ENCODE measurements at regions not wholly inside any gene's neighbourhood (a gene's known extent, or its start where the extent isn't known, plus 50 kb on each side); places are given as distances from the start of the nearest gene placed in this dataset.

DNA sequence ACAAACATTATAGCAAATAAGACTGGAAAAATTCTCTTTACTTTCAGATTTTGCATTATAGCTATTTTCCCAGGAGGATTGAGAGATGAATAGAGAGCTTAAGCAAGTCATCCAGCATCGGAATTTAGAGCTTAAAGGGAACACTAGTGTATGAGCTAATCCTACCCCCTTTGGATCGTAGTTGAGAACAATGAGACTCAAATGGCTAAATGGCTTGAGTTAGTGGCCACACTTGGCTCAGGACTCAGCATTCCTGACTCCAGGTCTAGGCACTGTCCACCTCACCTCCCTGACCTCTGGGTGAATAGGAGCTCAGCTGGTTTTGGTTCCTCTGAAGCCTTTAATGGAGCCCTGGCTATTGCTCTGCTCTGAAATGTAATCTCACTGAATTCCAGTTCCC is 97.5 kb upstream of the CXCR4 start:
- TF ChIP-seq CTCF (IDR thresholded peaks at IDR 0.05; ENCODE audit: low read length) (no peak), EZH2 (IDR thresholded peaks at IDR 0.05; ENCODE audit: borderline replicate concordance, low read length) (no peak)
